B cell (primary cell): ENCODE measurements at regions not wholly inside any gene's neighbourhood (a gene's known extent, or its start where the extent isn't known, plus 50 kb on each side); places are given as distances from the start of the nearest gene placed in this dataset.
"Not testable (repeated sequence)": the region's sequence is repeated elsewhere in the genome, so short reads cannot be mapped to it uniquely, and the experiment has no call there.

ENCODE experiments used
- CTCF ChIP-seq: fragments of 200-600 bp; IDR thresholded peaks from one replicate; pipeline ENCODE4 v1.8.0; 2022; ENCODE audit warnings: antibody characterized with exemption, mild to moderate bottlenecking
- EZH2 ChIP-seq: IDR thresholded peaks from 2 replicates; pipeline ENCODE4 v1.6.1; 2012; ENCODE audit warnings: borderline replicate concordance, low read depth, mild to moderate bottlenecking, moderate library complexity, low read length; ENCODE audit not compliant: insufficient read depth, poor library complexity, severe bottlenecking

- TF ChIP-seq CTCF, EZH2: not testable (repeated sequence)
Measured at GRCh38 chr2:89927018-89927417, 1235.5 kb downstream of the RPIA start.
